GM12878 (cell line): ENCODE measurements at regions not wholly inside any gene's neighbourhood (a gene's known extent, or its start where the extent isn't known, plus 50 kb on each side); places are given as distances from the start of the nearest gene placed in this dataset.

ENCODE experiments used
- ATAC-seq: fragments of 200-7000 bp; cut with Tn5 transposase; 3 replicates; pipeline ENCODE4 v1.9.1; 2020; ENCODE audit warnings: mild to moderate bottlenecking, moderate library complexity
- BruUV-seq: library from RNA; stranded (reverse); fragments of 400-500 nt; replicated peaks from 2 replicates; lab custom pipeline; 2021; lab: Mats Ljungman, UMichigan
- CTCF ChIA-PET: fragments of 300-600 bp; sonication (Branson Sonifier 250); formaldehyde crosslinking; extraction: SDS; loops from one replicate; lab custom pipeline; 2021; ENCODE audit warnings: inconsistent platforms; lab: Yijun Ruan, JAX
- POLR2A ChIA-PET: fragments of 350-600 bp; formaldehyde crosslinking; extraction: SDS; loops from one replicate; lab custom pipeline; 2021; ENCODE audit warnings: inconsistent platforms; lab: Charles Lee
- RAD21 ChIA-PET: fragments of 300-600 bp; sonication (Branson Sonifier 250); formaldehyde crosslinking; loops from one replicate; lab custom pipeline; 2023; ENCODE audit warnings: antibody characterized with exemption; ENCODE audit not compliant: unreplicated experiment; lab: Charles Lee
- SMC1A ChIA-PET: fragments of 300-600 bp; sonication (Branson Sonifier 250); formaldehyde crosslinking; loops from one replicate; lab custom pipeline; 2023; ENCODE audit not compliant: unreplicated experiment, uncharacterized antibody; lab: Charles Lee
- DNase-seq: peaks from one replicate; pipeline ENCODE4 v3.0.0-alpha.2; 2011; ENCODE audit warnings: low read depth, low spot score
- FAIRE-seq: peaks from 3 replicates; lab custom pipeline; 2011; peaks lifted over from hg19 to GRCh38; lab: Jason Lieb, UNC
- H2AFZ ChIP-seq: 2 replicates; pipeline ENCODE4 v1.6.0; 2011; ENCODE audit warnings: low read depth, low read length, control low read depth; ENCODE audit not compliant: control insufficient read depth
- H3K27ac ChIP-seq: 2 replicates; pipeline ENCODE4 v1.5.1; 2011; ENCODE audit warnings: control low read depth; ENCODE audit not compliant: control insufficient read depth, insufficient read depth
- H3K27me3 ChIP-seq, 2 experiments: replicated peaks in 1 of 2; 2 replicates each; pipeline versions ENCODE4 v1.6.0 to v1.6.1; 2011; ENCODE audit warnings: low read length in 1 of 2; ENCODE audit not compliant: control insufficient read depth in 2 of 2, insufficient read depth in 2 of 2
- H3K36me3 ChIP-seq, 2 experiments: 2 replicates each; pipeline ENCODE4 v1.5.1; 2011; ENCODE audit warnings: low read length in 1 of 2; ENCODE audit not compliant: control insufficient read depth in 2 of 2, insufficient read depth in 2 of 2
- H3K4me1 ChIP-seq: 2 replicates; pipeline ENCODE4 v1.6.1; 2011; ENCODE audit warnings: mild to moderate bottlenecking, low read length, moderate library complexity, mixed read lengths; ENCODE audit not compliant: control insufficient read depth, insufficient read depth
- H3K4me2 ChIP-seq: 2 replicates; pipeline ENCODE4 v1.6.0; 2011; ENCODE audit warnings: control low read depth; ENCODE audit not compliant: control insufficient read depth, insufficient read depth
- H3K4me3 ChIP-seq: fragments of 200-600 bp; sonication (generic); 2 replicates; pipeline ENCODE4 v1.5.1; 2016
- H3K79me2 ChIP-seq: 2 replicates; pipeline ENCODE4 v1.6.0; 2011; ENCODE audit warnings: low read length; ENCODE audit not compliant: control insufficient read depth, insufficient read depth
- H3K9ac ChIP-seq: 2 replicates; pipeline ENCODE4 v1.8.0; 2011; ENCODE audit warnings: low read length, control low read depth, mixed read lengths; ENCODE audit not compliant: control insufficient read depth, insufficient read depth
- H3K9me3 ChIP-seq: replicated peaks from 3 replicates; pipeline ENCODE4 v1.5.1; 2011; ENCODE audit warnings: mild to moderate bottlenecking, low read length; ENCODE audit not compliant: control insufficient read depth, insufficient read depth
- H4K20me1 ChIP-seq: 2 replicates; pipeline ENCODE4 v1.6.0; 2011; ENCODE audit not compliant: control insufficient read depth, insufficient read depth
- LARP7 ChIP-seq: fragments of 450-650 bp; IDR thresholded peaks from 2 replicates; pipeline ENCODE4 v1.6.1; 2017; ENCODE audit warnings: mild to moderate bottlenecking
- PAX8 ChIP-seq: fragments of 450-650 bp; IDR thresholded peaks from 2 replicates; pipeline ENCODE4 v1.6.1; 2017; ENCODE audit warnings: mild to moderate bottlenecking, moderate library complexity
- RB1 ChIP-seq: fragments of 450-650 bp; formaldehyde crosslinking; IDR thresholded peaks from 2 replicates; pipeline ENCODE4 v1.6.1; 2017; ENCODE audit warnings: mild to moderate bottlenecking, borderline replicate concordance
- SP1 ChIP-seq: IDR thresholded peaks from one replicate; pipeline ENCODE4 v1.6.1; 2011; ENCODE audit warnings: low read depth, low read length
- SUPT20H ChIP-seq: IDR thresholded peaks from 2 replicates; pipeline ENCODE4 v1.6.1; 2011; ENCODE audit warnings: low read depth, mild to moderate bottlenecking, low read length, moderate library complexity, borderline replicate concordance; ENCODE audit not compliant: control insufficient read depth
- ZNF24 ChIP-seq: fragments of 450-650 bp; IDR thresholded peaks from 2 replicates; pipeline ENCODE4 v1.6.1; 2017; ENCODE audit warnings: antibody characterized with exemption, mild to moderate bottlenecking
- in situ Hi-C: fragments of 300-500 bp; cut with MboI; formaldehyde crosslinking; loops from 9 replicates; pipeline ENCODE4 v1.14.3; 2018; ENCODE audit warnings: mixed read lengths
- intact Hi-C: fragments of 100-400 bp; cut with micrococcal nuclease; formaldehyde crosslinking; loops from one replicate; pipeline ENCODE4 v1.14.2; 2022; ENCODE audit not compliant: unreplicated experiment
- TF ChIP-seq, protein P1 (sequence below): IDR thresholded peaks from 2 replicates; pipeline ENCODE4 v1.6.1; 2012; ENCODE audit warnings: low read depth, low read length, improper control_type of control experiment
- TF ChIP-seq, protein P2 (sequence below): fragments of 450-650 bp; IDR thresholded peaks from 2 replicates; pipeline ENCODE4 v1.6.1; 2017; ENCODE audit warnings: antibody characterized with exemption, mild to moderate bottlenecking, moderate library complexity
- TF ChIP-seq, protein P3 (sequence below): fragments of 450-650 bp; formaldehyde crosslinking; IDR thresholded peaks from 2 replicates; pipeline ENCODE4 v1.4.0; 2022; ENCODE audit warnings: mild to moderate bottlenecking, moderate library complexity

DNA sequence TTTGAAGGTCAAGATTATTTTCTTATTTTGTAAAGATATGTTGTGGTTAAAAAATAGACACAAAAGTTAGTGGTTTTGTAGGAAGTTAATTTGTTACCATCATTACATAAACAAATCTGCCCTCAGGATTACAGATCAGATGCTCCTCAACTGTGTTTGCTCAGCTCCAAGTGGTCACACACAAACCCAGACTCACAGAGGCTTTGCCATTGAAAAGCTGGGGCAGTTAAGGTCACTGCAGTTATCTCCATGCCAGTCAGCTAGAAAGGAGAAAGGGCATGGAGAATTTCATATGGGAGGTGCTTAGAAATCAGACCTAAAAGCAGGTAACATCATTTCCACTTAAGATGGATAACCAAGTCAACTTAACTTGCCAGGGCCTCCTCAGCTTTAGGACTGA, 825.7 kb upstream of the GBE1 start:
- no peaks in the 10 kb centered on the region for H3K4me1 ChIP-seq
- ChIA-PET CTCF (no interaction called here), SMC1A (no interaction called here), POLR2A (no interaction called here), RAD21 (no interaction called here)
- intact Hi-C loops (no loop called here), in situ Hi-C loops (no loop called here)
- no peaks in the 10 kb centered on the region for H3K79me2 ChIP-seq
- ATAC-seq (no peak), DNase-seq (no peak), FAIRE-seq (no peak)
- H4K20me1 ChIP-seq: no peaks in the 10 kb centered on the region
- no peak for TF ChIP-seq SUPT20H
- TF ChIP-seq, protein P1, sequence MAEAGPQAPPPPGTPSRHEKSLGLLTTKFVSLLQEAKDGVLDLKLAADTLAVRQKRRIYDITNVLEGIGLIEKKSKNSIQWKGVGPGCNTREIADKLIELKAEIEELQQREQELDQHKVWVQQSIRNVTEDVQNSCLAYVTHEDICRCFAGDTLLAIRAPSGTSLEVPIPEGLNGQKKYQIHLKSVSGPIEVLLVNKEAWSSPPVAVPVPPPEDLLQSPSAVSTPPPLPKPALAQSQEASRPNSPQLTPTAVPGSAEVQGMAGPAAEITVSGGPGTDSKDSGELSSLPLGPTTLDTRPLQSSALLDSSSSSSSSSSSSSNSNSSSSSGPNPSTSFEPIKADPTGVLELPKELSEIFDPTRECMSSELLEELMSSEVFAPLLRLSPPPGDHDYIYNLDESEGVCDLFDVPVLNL: no peak
- TF ChIP-seq, protein P2, sequence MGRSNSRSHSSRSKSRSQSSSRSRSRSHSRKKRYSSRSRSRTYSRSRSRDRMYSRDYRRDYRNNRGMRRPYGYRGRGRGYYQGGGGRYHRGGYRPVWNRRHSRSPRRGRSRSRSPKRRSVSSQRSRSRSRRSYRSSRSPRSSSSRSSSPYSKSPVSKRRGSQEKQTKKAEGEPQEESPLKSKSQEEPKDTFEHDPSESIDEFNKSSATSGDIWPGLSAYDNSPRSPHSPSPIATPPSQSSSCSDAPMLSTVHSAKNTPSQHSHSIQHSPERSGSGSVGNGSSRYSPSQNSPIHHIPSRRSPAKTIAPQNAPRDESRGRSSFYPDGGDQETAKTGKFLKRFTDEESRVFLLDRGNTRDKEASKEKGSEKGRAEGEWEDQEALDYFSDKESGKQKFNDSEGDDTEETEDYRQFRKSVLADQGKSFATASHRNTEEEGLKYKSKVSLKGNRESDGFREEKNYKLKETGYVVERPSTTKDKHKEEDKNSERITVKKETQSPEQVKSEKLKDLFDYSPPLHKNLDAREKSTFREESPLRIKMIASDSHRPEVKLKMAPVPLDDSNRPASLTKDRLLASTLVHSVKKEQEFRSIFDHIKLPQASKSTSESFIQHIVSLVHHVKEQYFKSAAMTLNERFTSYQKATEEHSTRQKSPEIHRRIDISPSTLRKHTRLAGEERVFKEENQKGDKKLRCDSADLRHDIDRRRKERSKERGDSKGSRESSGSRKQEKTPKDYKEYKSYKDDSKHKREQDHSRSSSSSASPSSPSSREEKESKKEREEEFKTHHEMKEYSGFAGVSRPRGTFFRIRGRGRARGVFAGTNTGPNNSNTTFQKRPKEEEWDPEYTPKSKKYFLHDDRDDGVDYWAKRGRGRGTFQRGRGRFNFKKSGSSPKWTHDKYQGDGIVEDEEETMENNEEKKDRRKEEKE: no peak
- TF ChIP-seq, protein P3, sequence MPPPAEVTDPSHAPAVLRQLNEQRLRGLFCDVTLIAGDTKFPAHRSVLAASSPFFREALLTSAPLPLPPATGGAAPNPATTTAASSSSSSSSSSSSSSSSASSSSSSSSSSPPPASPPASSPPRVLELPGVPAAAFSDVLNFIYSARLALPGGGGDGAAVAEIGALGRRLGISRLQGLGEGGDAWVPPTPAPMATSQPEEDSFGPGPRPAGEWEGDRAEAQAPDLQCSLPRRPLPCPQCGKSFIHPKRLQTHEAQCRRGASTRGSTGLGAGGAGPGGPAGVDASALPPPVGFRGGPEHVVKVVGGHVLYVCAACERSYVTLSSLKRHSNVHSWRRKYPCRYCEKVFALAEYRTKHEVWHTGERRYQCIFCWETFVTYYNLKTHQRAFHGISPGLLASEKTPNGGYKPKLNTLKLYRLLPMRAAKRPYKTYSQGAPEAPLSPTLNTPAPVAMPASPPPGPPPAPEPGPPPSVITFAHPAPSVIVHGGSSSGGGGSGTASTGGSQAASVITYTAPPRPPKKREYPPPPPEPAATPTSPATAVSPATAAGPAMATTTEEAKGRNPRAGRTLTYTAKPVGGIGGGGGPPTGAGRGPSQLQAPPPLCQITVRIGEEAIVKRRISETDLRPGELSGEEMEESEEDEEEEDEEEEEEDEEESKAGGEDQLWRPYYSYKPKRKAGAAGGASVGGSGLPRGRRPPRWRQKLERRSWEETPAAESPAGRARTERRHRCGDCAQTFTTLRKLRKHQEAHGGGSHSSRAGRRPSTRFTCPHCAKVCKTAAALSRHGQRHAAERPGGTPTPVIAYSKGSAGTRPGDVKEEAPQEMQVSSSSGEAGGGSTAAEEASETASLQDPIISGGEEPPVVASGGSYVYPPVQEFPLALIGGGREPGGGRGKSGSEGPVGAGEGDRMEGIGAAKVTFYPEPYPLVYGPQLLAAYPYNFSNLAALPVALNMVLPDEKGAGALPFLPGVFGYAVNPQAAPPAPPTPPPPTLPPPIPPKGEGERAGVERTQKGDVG (CRISPR knock-in tag): no peak
- TF ChIP-seq SP1: no peak
- no peak for TF ChIP-seq ZNF24
- TF ChIP-seq LARP7: no peak
- no peak for TF ChIP-seq PAX8
- TF ChIP-seq RB1: no peak
- H3K4me3 ChIP-seq: no peak overlapping the region
- no peaks in the 10 kb centered on the region for H3K27me3 ChIP-seq
- H3K36me3 ChIP-seq: no peaks in the 10 kb centered on the region
- no peak overlapping the region for H2AFZ ChIP-seq
- H3K27ac ChIP-seq: no peak overlapping the region
- H3K9me3 ChIP-seq: no peaks in the 10 kb centered on the region
- H3K4me2 ChIP-seq: no peak overlapping the region
- BruUV-seq: no TSS peak
- H3K9ac ChIP-seq: no peak overlapping the region
